ENCODE measurements at regions not wholly inside any gene's neighbourhood (a gene's known extent, or its start where the extent isn't known, plus 50 kb on each side); places are given as distances from the start of the nearest gene placed in this dataset.

GRCh38 chr6:2447931-2448330 lies 202.5 kb upstream of the GMDS start:
- Histone ChIP-seq H3K27ac (no peak overlapping the region), H3K36me3 (replicated peaks in 1 of 2) (no peaks in the 10 kb centered on the region), H3K27me3 (no peaks in the 10 kb centered on the region), H3K4me3 (no peak overlapping the region), H3K4me1 (replicated peaks in 1 of 2) (no peaks in the 10 kb centered on the region), H3K9me3 (replicated peaks in 1 of 3) (no peaks in the 10 kb centered on the region)
- no peak for DNase-seq
- TF ChIP-seq POLR2A (IDR thresholded peaks at IDR 0.05): no peak
- no peak for TF ChIP-seq CTCF (IDR thresholded peaks at IDR 0.05)
- intact Hi-C loops (cut with DNase I): loop anchor here in 1 of 2 donors (5.0 kb wide), 1 partner anchor 851 kb away; no protein-coding TSS in a partner anchor
- WGBS, 4 donors: 70 to 78% (median 74%) methylated on average over 3 of the region's 3 CpGs

- no peak for DNase-seq
- Histone ChIP-seq H3K27me3 (no peaks in the 10 kb centered on the region), H3K9me3 (replicated peaks in 1 of 3) (no peaks in the 10 kb centered on the region), H3K4me3 (no peak overlapping the region), H3K4me1 (replicated peaks in 1 of 2) (no peaks in the 10 kb centered on the region), H3K27ac (no peak overlapping the region), H3K36me3 (replicated peaks in 1 of 2) (no peaks in the 10 kb centered on the region)
- TF ChIP-seq CTCF (IDR thresholded peaks at IDR 0.05): no peak
- no peak for TF ChIP-seq POLR2A (IDR thresholded peaks at IDR 0.05)
- intact Hi-C loops (cut with DNase I): loop anchor here in 1 of 2 donors (5.0 kb wide), 1 partner anchor 850 kb away; no protein-coding TSS in a partner anchor
- WGBS, 4 donors: 72 to 85% (median 77%) methylated on average over 4 of the region's 4 CpGs
These were observed 202.0 kb upstream of the GMDS start for GRCh38 chr6:2447318-2447920.

DNA sequence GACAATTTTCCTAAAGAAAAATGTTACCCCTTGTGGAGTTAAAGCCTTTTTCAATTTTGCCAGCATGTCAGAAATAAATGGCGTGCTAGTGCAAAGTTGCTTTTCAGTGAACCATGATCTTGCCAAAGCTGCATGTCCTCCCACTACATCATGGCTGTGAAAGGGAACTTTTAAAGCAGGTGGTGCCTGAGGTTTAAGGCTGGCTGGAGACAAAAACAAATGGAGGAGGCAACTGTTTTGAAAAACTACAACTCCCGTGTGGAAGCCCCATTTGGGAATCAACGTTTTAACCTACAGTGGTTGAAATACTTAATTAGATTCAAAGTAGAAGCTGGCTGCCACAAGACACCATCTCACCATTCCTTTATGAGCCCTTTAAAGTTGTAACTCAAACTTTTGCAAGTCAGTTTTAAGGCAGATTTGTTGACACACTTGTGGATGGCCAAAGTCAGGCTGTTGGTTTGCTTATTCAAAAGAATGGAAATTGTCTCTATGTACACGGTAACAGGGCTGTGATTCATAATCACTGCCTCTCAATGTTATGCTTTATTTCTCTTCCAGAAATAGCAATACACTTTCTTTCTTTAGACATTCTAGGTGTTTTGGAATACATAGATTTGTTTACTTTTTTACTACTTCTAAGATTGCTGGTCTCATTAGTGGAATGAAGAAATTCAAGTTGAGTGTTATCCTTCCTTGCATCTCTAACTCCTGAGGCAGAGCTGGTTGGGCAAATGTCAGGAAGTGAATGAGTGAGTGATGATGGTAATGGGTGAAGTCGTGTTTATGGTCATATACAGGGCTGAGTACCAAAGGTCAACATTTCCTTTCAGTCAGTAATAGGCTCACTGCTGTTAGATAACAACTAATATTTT lies 196.4 kb upstream of the GMDS start:
- H3K27ac ChIP-seq: no peak overlapping the region
- no peaks in the 10 kb centered on the region for H3K4me1 ChIP-seq (replicated peaks in 1 of 2)
- no peaks in the 10 kb centered on the region for H3K9me3 ChIP-seq (replicated peaks in 1 of 3)
- no peaks in the 10 kb centered on the region for H3K27me3 ChIP-seq
- 75 to 79% (median 77%) methylated on average over 5 of the region's 5 CpGs for WGBS, 4 donors
- intact Hi-C loops (cut with DNase I): no loop called here
- H3K4me3 ChIP-seq: no peak overlapping the region
- TF ChIP-seq CTCF (IDR thresholded peaks at IDR 0.05) (no peak), POLR2A (IDR thresholded peaks at IDR 0.05) (no peak)
- H3K36me3 ChIP-seq (replicated peaks in 1 of 2): no peaks in the 10 kb centered on the region
- no peak for DNase-seq

DNA sequence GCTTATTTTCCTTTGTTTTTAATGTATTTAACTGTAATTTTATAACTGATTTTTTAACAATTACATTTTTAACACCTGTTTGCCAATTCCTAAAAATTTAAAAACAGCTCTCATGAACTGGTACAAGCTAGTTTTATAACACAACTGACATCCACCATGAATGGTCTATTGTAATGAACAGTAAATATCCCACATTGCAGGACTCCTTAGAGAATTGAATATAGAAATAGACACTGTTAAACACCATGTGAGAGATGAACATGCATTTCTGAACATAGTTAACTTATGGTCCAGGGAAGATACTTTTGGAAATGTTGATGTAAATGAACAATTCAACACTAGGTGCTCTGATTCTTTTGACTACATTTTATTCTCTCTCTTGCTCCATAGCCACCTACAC lies 195.1 kb upstream of the GMDS start:
- TF ChIP-seq POLR2A (IDR thresholded peaks at IDR 0.05): no peak
- no peak for TF ChIP-seq CTCF (IDR thresholded peaks at IDR 0.05)
- H3K4me1 ChIP-seq (replicated peaks in 1 of 2): no peaks in the 10 kb centered on the region
- intact Hi-C loops (cut with DNase I): no loop called here
- no peaks in the 10 kb centered on the region for H3K27me3 ChIP-seq
- no peaks in the 10 kb centered on the region for H3K9me3 ChIP-seq (replicated peaks in 1 of 3)
- no peak for DNase-seq
- H3K27ac ChIP-seq: no peak overlapping the region
- H3K4me3 ChIP-seq: no peak overlapping the region
- H3K36me3 ChIP-seq (replicated peaks in 1 of 2): no peaks in the 10 kb centered on the region

Data from adrenal gland (tissue), 9 donors.